ENCODE measurements at regions not wholly inside any gene's neighbourhood (a gene's known extent, or its start where the extent isn't known, plus 50 kb on each side); places are given as distances from the start of the nearest gene placed in this dataset.

DNA sequence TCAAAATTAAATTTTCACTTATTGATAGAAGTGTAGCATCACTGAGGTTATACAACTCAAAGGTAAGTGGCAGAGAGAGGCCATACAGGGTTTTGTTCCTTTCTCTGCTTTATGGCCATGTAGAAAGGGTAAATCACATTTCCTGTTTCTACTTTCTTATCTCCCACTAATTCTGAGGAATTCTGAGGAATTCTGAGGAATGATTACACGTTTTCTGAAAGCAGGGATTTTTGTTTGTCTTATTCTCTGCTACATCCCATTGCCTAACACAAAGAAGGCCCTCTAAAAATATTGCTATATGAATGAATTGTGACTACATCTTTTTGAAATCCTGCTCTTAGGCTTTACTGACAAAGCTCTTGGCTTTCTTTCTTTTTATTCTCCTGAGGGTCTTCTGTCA, 516.9 kb upstream of the ZNF608 start:
- no peak for DNase-seq

DNA sequence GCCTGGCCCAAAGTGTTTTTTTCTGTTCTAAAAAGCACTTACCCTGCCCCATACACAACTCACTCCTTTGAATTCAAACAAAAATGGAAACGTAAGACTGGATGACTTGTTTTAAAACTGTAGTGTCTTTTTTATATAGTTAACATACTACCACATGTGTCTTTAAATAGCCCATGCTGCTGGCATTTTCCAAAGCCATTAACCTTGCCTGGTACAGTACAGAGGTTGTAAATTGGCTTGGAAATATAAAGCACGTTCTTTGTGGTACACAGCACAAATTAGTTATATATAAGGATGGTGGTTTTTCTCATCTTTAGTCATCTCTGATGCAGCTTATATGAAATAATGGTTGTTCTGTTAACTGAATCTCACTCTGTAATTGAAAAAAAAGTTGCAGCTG, 519.7 kb upstream of the ZNF608 start:
- no peak for DNase-seq

DNA sequence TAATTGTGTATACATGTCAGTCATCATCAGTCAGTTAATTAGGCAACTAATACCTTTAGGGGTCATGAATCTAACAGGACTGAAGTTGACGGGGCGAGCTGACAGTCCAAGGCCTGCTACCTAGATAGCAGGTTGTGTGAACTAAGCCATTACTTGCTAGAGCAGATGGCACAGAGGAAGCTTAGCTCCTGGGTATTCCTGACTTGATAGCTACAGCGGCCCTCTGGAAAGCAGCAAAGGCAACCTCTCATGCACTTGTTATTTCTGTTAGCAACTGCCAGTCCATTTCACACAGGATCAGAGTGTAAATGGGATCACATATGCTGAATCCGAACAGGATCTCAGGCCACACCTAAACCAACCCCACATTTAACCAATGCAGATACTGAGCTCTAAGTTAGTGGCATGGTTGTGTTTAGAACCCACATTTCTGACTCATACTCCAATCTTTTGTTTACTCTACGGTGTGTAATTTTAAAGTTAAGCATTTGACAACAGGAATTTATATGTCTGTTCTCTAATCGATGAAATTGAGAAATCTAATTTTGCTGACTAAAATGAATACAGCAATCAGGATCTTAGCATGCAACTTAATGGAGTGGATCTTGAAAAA, 521.3 kb upstream of the ZNF608 start:
- DNase-seq = no peak

DNA sequence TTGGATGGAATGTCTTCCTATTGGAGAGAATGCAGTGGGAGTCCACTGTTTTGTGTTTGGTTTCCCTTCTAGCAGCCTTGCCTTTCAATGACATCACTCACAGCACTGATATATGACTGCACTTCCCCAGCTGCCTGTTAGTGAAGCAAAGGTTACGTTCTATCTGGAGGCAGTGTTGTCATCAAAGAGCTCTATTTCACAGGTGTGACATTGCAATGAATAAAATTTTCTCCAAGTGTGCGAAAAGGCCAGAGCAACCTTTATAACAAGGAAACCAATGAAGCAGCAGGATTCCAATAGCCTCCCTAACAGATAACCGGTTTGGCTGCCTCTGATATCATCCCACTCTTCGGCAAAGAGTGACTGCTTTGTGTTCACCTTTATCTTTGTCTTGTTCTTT, 523.5 kb upstream of the ZNF608 start:
- DNase-seq = no peak

DNA sequence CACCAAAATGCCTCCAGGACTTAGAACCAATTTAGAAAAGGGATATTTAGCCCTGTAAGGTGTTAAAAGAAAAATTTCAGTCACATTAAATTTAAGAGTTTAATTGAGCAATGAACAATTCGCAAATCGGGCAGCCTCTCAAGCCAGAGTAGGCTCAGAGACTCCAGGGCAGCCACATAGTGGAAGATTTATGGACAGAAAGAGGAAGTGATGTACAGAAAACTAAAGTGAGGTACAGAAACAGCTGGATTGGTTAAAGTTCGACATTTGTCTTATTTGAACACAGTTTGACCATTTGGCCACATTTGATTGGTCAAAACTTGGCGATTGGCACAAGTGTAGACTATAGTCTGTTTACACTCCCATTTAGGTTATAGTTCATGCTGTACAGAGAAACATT, 525.9 kb upstream of the ZNF608 start:
- DNase-seq = no peak

DNA sequence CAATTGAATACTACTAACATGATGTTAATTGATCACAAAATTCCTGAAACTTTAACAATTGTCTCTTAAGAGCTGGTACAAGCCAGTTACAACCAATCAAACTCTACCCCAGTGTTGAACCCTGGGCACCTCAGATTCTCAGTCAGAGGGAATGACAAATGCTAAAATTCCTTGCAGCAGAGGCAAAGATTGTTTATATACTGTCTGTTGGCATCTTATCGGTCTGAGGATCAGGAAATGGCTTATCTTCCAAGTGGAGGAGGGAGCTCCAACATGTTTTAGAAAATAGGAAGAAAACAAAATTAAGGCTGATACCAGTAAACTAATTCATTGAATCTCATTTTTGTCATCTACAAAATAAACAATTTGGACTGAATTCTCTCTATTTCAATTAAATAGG, 527.8 kb upstream of the ZNF608 start:
- DNase-seq = no peak

DNA sequence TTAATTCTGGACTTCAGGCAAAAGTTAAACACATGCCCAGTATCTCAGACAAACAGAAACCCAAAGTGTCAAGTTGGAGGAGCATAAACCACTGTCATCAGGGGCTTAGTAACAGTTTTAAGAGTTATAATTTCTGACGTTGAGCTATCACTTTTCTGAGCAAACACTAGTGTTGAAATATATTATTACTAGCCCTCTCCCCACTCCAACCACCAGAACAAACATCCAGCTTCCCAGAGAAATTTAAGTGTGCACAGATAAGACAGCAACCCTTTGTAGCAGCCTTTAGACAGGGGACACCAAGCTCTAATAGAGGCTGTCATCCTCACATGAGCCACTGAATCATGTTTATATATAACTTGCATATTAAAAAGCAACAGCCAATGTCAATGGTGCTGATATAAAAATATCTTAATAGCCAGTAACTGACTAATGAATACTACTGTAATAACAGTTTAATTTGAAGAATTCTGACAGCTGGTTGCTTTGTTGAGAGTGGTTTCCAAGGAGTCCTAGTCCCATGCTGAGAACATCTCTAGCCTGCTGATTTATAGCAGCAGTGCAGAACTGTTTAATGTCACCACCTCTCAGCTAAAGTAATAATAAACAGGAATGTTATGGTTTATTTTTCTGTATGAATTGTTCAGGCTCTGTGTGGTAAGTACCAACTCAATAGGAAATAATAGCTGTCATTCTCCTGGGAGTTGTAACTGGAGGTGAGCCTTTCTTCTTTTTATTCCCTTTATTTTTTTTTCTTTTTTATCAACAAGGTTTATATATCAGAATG, 528.7 kb upstream of the ZNF608 start:
- no peak for DNase-seq

DNA sequence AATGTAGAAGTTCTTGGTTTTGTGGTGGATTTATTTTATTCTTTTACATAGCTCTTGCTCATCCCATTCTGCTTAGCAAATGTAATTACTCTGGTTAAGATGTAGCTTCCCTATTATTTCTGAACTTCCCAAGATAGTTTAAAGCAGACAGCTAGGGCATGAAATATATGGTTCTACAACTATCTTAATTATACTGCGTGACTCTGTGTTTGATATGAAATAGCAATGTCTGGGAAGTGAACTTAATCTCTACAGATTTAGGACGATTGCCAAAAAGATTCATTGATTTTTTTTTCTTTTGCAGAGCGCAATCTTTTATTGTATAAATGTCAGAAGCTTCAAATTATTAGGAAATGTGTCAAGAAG, 529.3 kb upstream of the ZNF608 start:
- no peak for DNase-seq

DNA sequence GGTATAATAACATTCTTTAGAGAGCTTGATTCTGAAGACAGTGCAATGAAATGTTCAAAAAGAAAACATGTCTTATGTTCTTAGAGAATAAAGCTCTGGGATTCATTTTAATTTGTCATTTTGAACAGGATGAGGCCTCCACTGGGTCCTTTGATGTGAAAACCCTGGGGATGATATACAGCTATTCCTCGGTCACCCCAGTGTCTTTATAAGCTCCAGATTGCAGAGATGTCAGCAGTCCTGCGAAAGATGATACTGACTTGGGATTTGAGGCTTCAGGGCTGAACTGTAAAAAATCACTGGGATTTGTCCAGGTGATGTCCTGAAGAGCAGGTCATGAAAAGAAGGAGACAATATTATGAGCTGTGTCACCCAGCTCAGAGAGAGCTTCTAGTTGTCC, 529.7 kb upstream of the ZNF608 start:
- DNase-seq = peak in 1 of 2 experiments; percentile 4

DNA sequence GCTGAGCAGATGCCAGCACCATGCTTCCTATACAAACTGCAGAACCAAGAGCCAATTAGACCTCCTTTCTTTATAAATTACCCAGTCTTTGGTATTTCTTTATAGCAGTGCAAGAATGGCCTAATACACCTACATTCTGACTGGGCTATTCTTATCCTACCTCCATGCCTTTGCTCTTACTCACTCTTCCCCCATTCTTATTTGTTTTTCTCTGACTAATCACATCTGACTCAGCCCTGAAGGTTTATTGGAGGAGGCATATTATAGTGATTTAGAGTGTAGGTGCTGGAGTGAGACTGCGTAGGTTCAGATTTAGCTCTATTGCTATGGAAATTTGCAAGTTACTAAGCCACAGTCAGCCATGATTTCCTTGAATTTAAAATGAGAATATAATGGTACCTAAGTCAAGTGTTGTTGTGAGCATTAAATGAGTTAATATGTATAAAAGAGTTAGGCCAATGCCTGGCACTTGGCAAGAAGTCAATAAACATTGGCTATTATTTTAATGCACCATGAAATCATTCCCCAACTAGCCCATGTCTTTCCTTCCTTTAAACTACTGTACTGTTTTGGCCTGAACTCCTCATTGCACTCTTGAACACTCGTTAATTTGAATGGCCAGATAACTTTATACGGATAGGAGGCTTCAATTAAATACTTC, 531.2 kb upstream of the ZNF608 start:
- no peak for DNase-seq

DNA sequence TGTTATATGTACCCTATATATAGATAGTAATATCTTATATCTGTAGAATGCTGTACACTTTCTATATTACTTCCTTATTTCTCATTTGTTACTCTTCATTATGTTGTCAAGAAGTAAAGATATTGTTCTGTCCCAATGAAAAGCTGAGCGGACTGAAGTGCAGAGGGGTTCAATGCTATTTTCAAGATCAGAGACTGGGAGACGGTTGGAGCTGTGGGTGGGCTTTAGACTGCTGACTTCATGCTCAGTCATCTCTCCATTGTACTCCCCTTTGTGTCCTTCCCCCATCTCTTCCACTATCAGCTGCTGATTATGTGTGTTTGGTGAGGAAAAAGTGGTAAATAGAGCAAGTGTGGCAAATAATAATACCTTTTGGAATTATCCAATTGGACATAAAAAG, 532.3 kb upstream of the ZNF608 start:
- no peak for DNase-seq

DNA sequence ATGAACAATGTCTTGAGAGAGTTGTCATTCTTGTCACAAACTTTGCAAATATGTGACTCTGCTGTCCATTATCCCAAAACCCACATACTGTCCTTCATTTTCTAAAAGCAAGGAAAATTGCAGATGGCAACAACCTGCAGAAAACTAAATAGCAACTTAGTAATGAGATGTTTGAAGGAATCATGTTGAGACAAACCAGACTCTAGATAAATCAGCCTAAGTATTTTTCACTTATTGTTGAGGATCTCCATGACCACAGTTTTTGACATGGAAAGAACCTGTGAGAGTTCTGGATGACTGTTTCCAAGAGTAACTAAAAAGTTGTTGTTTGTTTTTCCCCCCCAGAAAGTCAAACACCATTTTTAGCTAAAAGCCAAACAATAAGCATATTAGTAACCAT, 535.2 kb upstream of the ZNF608 start:
- no peak for DNase-seq

DNA sequence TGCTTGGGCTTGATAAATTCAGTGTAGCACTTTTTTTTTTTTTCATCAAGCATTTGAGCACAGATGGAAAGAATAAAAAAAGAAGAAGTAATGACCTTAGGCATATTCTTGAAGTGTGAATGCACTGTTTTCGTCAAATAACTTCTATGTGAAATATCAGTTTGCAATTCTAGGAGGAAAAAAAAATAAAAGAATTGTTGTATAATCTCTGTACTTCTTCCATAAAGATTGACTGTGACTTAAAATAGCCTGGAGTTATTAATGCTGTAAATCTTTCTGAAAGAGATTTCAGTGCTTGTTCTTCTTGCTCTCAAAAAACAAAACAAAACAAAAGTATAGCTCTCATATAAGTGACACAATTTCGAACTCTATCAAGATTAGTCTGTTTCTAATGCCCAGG, 536.9 kb upstream of the ZNF608 start:
- DNase-seq = no peak

DNA sequence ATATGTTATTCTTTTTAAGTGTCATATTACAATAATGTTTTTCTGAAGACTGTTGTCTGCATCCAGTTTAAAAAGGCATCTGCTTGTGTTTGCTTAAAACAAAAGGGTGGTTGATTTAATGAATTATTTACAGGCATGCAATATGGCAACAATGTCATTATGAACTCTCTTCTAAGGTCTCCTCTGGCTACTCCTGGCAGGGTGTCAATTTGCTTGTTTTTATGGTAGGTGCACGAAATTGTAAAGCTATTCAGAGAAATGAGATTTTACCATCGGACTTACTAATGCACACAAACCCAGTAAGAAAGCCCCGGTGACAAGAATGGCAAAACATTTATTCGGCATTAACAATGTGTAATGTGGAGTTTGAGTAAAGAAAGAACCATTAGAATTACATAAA, 539.8 kb upstream of the ZNF608 start:
- DNase-seq = no peak

DNA sequence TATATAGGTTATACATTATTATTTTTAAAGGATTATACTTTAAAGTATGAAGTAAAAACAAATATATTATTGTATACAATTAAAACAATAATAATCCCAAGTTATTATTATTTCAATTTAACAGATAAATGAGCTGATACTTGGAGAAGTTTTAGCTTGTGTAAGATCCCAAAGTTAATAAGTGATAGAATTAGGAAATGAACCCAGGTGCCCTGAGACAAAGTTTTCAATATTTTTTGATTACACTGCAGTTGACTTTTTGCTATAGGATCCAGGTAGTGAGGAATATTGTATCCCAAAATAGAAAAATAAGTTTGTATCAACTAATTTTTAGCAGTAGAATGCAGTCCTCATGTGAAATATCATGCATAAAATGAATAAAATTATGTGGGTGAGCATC, 543.2 kb upstream of the ZNF608 start:
- DNase-seq = no peak

DNA sequence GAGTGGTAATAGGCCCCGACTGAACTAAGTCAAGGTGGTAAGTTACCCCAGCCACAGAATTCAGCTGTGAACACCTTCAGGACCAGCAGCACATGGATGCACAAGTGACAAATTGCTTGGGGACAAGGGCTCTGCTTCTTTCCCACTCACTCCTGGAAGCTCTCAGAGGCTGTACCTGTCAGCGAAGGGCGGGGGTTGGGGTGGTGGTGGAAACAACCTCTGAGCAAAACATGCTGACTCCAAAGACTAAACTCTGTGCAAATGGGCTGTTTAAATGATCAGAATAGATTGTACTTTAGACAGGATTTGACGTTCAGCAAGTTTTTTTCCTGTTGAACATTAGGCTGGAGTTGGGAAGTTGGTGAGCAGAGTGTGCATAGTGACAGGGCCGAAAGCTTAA, 544.5 kb upstream of the ZNF608 start:
- no peak for DNase-seq

DNA sequence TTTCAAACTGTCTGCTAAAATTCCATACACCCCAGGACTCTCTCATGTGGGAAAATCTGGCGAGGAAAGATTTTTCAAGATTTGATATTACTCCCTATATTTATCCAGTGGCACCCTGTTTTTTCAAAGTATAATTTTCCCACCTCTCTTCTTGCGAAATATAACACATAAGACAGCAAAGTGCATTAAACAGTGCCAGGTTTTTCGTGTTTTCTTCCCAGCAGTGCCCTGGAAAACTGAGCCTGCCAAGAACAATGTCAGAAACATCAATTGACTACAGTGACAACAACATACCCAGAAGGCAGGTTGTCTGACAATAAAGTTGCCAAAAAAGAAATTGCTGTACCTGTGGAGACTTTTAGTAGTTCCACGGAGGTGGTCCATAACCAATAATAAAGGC, 545.0 kb upstream of the ZNF608 start:
- no peak for DNase-seq

DNA sequence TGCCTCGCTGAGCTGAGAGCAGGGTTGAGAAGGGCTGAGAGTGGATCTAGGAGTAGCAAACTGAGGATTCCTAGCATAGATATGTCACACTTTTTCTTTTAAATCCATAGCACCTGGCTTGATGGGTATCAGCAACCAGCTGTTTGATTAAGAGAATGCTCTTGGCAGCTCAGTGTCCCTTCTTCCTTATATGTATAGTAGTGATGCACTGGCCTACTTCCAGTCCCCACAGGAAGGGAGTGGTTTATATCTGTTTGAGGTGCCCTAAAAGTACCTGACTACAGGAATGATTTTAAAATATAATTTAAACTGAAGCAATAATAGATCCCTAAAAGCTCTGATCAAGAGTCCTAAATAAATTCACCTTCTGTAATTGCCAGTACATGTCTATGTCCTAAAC, 546.8 kb upstream of the ZNF608 start:
- no peak for DNase-seq

DNA sequence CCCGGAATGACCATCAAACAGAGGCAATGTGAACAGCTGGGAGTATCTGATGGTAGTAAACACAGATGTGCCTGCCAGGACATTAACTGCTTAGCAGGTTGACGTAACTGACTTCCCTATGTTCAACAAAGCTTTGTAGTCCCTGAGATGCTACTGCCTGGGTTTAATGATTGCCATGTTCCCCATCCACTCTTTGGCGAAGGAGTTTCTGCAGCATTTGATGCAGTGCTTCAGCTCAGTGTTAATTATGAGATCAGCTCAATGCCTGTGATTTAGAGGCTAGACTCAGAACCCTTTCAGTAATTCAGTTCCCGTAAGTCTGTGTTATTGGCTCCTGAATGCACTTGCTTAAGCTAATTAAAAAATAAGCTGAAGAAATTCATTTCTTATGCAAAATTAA, 547.3 kb upstream of the ZNF608 start:
- DNase-seq = no peak

DNA sequence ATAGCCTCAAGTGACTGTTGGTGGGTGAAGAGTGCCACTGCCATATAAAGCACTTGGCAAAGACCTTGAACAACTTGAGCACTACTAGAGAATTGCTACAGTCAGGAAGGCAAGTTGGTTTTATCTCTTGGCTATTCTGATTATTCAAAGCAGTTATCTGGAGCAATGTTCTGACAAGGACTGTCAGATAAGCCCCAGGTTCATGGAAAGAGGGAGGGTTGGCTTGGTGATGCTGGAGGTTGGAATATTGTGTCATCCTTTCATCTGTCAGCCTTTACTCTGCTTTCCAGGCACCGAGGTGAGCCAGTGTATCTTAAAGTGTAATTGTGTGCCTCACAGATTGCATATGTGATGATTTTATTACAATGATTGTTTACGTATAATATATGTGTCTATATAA, 548.4 kb upstream of the ZNF608 start:
- DNase-seq = no peak

DNA sequence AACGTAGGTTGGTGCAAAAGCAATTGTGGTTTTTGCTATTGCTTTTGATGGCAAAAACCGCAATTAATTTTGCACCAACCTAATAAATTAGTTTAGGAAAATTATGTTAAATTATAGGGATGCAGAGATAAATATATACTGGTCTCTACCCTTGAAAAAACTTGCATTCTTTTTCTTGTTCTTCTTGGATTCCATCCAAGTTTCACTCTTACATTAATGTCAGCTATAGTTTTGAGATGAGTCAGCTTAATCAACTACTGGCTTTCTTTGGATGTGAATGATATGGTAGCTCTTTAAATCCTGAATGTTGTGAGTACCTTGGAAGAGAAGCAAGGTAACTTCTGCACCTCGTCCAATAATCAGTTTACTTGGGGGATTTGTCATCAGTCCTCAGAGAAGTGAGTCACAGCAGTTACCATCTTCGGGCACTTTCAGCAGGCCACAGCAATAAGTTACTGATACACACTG, 549.0 kb upstream of the ZNF608 start:
- DNase-seq = no peak

DNA sequence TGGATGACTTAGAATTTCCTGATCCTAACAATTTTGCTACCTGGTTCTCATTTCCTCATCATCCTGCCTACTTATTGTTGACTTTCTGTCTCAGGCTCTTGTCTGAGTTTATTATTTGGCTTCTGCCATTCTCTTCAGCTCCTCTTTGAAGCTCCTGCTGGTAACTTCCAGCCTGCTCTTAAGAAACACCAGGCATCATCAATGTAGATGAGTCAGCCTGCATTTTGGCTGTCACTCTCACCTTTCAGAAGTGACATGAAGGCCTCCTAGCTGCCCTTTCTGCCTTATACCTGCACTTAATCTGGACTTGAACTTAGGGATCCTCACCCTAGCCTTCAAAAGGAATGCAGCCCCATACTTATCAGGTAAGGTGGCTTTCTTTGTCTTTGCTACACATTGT, 551.8 kb upstream of the ZNF608 start:
- no peak for DNase-seq

DNA sequence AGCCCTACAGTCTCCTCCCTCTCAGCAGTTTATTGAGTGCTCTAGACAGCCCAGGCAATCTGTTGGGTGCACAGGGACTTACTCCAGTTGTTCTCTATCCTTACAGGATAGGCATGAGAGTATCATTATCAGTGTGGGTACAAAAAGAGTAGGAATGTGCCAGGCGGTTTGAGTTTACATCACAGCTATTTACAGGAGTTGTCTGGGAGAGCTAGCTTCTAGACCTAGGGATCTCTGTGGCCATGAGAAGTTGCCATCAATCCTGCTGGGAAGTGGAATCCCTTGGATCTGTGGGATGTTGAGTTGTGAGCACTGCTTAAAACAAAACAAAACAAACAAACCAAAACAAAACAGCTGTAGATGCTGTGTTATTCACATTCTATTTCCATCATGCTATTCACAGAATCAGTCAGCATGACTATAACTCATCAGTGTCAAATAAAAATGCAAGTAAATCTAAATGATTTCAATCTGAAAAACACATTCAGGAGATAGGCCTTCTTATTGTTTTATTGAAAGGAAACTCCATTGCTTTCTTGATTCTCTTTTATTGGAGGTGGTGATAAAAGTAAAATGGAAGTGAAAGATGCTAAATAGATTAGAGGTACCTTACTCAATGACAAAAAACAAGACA, 552.4 kb upstream of the ZNF608 start:
- DNase-seq = no peak

DNA sequence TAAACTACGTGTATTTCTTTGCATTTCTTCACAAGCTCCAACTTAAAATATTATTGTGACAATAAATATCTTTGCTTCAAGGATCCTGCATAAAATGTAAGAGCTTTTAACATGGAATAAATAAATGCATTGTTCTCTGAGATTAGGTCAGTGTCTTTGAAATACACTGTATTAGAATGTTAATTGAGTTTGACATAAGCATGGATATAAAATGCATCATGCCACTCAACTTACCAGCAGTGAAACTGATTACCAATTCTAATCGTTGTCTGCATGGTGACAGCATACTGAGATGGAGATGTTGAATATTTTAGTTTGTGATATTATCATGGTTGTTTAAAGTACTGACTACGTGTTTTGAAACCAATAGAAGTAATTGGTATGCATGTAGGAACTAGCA, 555.3 kb upstream of the ZNF608 start:
- no peak for DNase-seq

All from NCI-H187 (cell line).